Glomerular visceral epithelial cell (primary cell): ENCODE measurements at regions not wholly inside any gene's neighbourhood (a gene's known extent, or its start where the extent isn't known, plus 50 kb on each side); places are given as distances from the start of the nearest gene placed in this dataset.
"Not testable (repeated sequence)": the region's sequence is repeated elsewhere in the genome, so short reads cannot be mapped to it uniquely, and the experiment has no call there.

Experiments
- DNase-seq: peaks from one replicate; pipeline ENCODE4 v3.0.0-alpha.2; 2016; ENCODE audit errors: extremely low spot score

GRCh38 chr9:1554081-1555035, 460.8 kb upstream of the SMARCA2 start:
- DNase-seq: no peak

GRCh38 chr9:1558666-1559065, 456.5 kb upstream of the SMARCA2 start:
- not testable (repeated sequence) for DNase-seq

- no peak for DNase-seq
Observed at GRCh38 chr9:1575939-1576338, 439.2 kb upstream of the SMARCA2 start.

GRCh38 chr9:1580215-1580614, 434.9 kb upstream of the SMARCA2 start:
- no peak for DNase-seq

GRCh38 chr9:1581926-1582325, 433.2 kb upstream of the SMARCA2 start:
- no peak for DNase-seq

GRCh38 chr9:1591310-1591709, 423.8 kb upstream of the SMARCA2 start:
- no peak for DNase-seq

GRCh38 chr9:1598270-1598669, 416.9 kb upstream of the SMARCA2 start:
- no peak for DNase-seq

- no peak for DNase-seq
Observed at GRCh38 chr9:1599961-1600360, 415.2 kb upstream of the SMARCA2 start.

- no peak for DNase-seq
Observed at GRCh38 chr9:1604942-1605560, 410.1 kb upstream of the SMARCA2 start.

- no peak for DNase-seq
Observed at GRCh38 chr9:1606253-1606652, 408.9 kb upstream of the SMARCA2 start.

GRCh38 chr9:1612886-1613285, 402.3 kb upstream of the SMARCA2 start:
- no peak for DNase-seq

GRCh38 chr9:1617419-1617818, 397.7 kb upstream of the SMARCA2 start:
- DNase-seq: no peak

- DNase-seq: no peak
Observed at GRCh38 chr9:1619915-1620710, 395.0 kb upstream of the SMARCA2 start.

GRCh38 chr9:1637401-1637800, 377.7 kb upstream of the SMARCA2 start:
- DNase-seq: no peak

GRCh38 chr9:1639166-1639565, 376.0 kb upstream of the SMARCA2 start:
- no peak for DNase-seq

- DNase-seq: no peak
Observed at GRCh38 chr9:1647776-1648175, 367.4 kb upstream of the SMARCA2 start.

- no peak for DNase-seq
Observed at GRCh38 chr9:1653282-1653681, 361.9 kb upstream of the SMARCA2 start.

- no peak for DNase-seq
Observed at GRCh38 chr9:1658661-1659362, 356.3 kb upstream of the SMARCA2 start.

- no peak for DNase-seq
Observed at GRCh38 chr9:1659363-1659690, 355.8 kb upstream of the SMARCA2 start.

GRCh38 chr9:1668441-1668840, 346.7 kb upstream of the SMARCA2 start:
- DNase-seq: no peak

GRCh38 chr9:1673300-1673699, 341.8 kb upstream of the SMARCA2 start:
- DNase-seq: no peak

GRCh38 chr9:1676771-1677170, 338.4 kb upstream of the SMARCA2 start:
- no peak for DNase-seq
